SK-N-SH (cell line): ENCODE measurements at regions not wholly inside any gene's neighbourhood (a gene's known extent, or its start where the extent isn't known, plus 50 kb on each side); places are given as distances from the start of the nearest gene placed in this dataset.

Experiments
- CTCF ChIA-PET: fragments of 300-600, 350-600 bp; formaldehyde crosslinking; extraction: SDS; loops from one replicate; lab custom pipeline; 2021; lab: Yijun Ruan, JAX
- POLR2A ChIA-PET: fragments of 350-600 bp; sonication (Branson Sonifier 250); formaldehyde crosslinking; extraction: SDS; loops from one replicate; lab custom pipeline; 2020; ENCODE audit warnings: antibody characterized with exemption, inconsistent platforms; lab: Yijun Ruan, JAX
- DNase-seq: peaks from one replicate; pipeline ENCODE4 v3.0.0; 2012
- H2AFZ ChIP-seq: fragments of 200-600 bp; sonication (generic); 2 replicates; pipeline ENCODE4 v1.8.1; 2016; ENCODE audit warnings: antibody characterized with exemption, mild to moderate bottlenecking, low read depth
- H3F3A ChIP-seq: fragments of 200-600 bp; sonication (generic); replicated peaks from 2 replicates; pipeline ENCODE3; 2016; ENCODE audit warnings: antibody characterized with exemption, mild to moderate bottlenecking; ENCODE audit not compliant: insufficient read depth
- H3K27ac ChIP-seq, 2 experiments: fragments of 200-500 bp in 1 of 2; fragments of 200-600 bp in 1 of 2; sonication (Bioruptor generic) in 1 of 2; sonication (generic), shearing (Covaris generic) in 1 of 2; 2 replicates each; pipeline versions ENCODE4 v1.5.1 to v1.6.1; 2014 to 2016; ENCODE audit warnings: low read depth in 2 of 2, inconsistent platforms in 1 of 2, low read length in 1 of 2, mild to moderate bottlenecking in 1 of 2, mixed read lengths in 1 of 2
- H3K27me3 ChIP-seq: fragments of 200-600 bp; sonication (generic), shearing (Covaris generic); 2 replicates; pipeline ENCODE4 v1.6.1; 2016; ENCODE audit warnings: mixed run types; ENCODE audit not compliant: insufficient read depth
- H3K36me3 ChIP-seq, 2 experiments: fragments of 200-500 bp in 1 of 2; fragments of 200-600 bp in 1 of 2; sonication (Bioruptor generic) in 1 of 2; sonication (generic) in 1 of 2; replicated peaks in 1 of 2; 2 replicates each; pipeline versions ENCODE3 to v1.5.1; 2014 to 2016; ENCODE audit warnings: low read length in 1 of 2, mild to moderate bottlenecking in 1 of 2; ENCODE audit not compliant: insufficient read depth in 2 of 2, control insufficient read depth in 1 of 2
- H3K4me1 ChIP-seq, 2 experiments: fragments of 200-500 bp in 1 of 2; fragments of 200-600 bp in 1 of 2; sonication (Bioruptor generic) in 1 of 2; sonication (generic), shearing (Covaris generic) in 1 of 2; 2 replicates each; pipeline versions ENCODE4 v1.5.1 to v1.6.1; 2014 to 2016; ENCODE audit warnings: low read depth in 1 of 2, low read length in 1 of 2, mixed run types in 1 of 2; ENCODE audit not compliant: insufficient read depth in 2 of 2, control insufficient read depth in 1 of 2
- H3K4me2 ChIP-seq: fragments of 200-600 bp; sonication (generic), shearing (Covaris generic); 2 replicates; pipeline ENCODE4 v1.6.1; 2017; ENCODE audit warnings: mixed run types
- H3K4me3 ChIP-seq, 2 experiments: fragments of 200-500 bp in 1 of 2; fragments of 200-600 bp in 1 of 2; sonication (Bioruptor generic) in 1 of 2; sonication (generic), shearing (Covaris generic) in 1 of 2; 2 replicates each; pipeline versions ENCODE4 v1.5.1 to v1.8.1; 2014 to 2016; ENCODE audit warnings: low read depth in 2 of 2, inconsistent platforms in 1 of 2, low read length in 1 of 2, mild to moderate bottlenecking in 1 of 2, mixed read lengths in 1 of 2, moderate library complexity in 1 of 2
- H3K79me2 ChIP-seq: fragments of 200-600 bp; sonication (generic); 2 replicates; pipeline ENCODE4 v1.8.1; 2017; ENCODE audit warnings: mild to moderate bottlenecking; ENCODE audit not compliant: insufficient read depth
- H3K9ac ChIP-seq: fragments of 200-600 bp; sonication (generic); 2 replicates; pipeline ENCODE4 v1.6.1; 2017; ENCODE audit warnings: mixed run types
- H3K9me2 ChIP-seq: fragments of 200-600 bp; sonication (generic); 2 replicates; pipeline ENCODE4 v1.6.1; 2017; ENCODE audit warnings: mixed run types
- H3K9me3 ChIP-seq: fragments of 200-600 bp; sonication (generic); 2 replicates; pipeline ENCODE4 v1.6.1; 2017; ENCODE audit warnings: mixed run types, mild to moderate bottlenecking, moderate library complexity
- H4K20me1 ChIP-seq: fragments of 200-600 bp; sonication (generic); 2 replicates; pipeline ENCODE4 v1.6.1; 2017; ENCODE audit warnings: mild to moderate bottlenecking, mixed run types; ENCODE audit not compliant: insufficient read depth
- CHD2 ChIP-seq: fragments of 150-350 bp; IDR thresholded peaks from 2 replicates; pipeline ENCODE4 v1.6.1; 2018; ENCODE audit warnings: low read length; ENCODE audit not compliant: partially characterized antibody
- ELF1 ChIP-seq: IDR thresholded peaks from 2 replicates; pipeline ENCODE4 v1.4.0; 2012
- EZH2phosphoT487 ChIP-seq: fragments of 200-600 bp; sonication (generic); IDR thresholded peaks from 2 replicates; pipeline ENCODE4 v1.6.1; 2017; ENCODE audit warnings: low read depth, mixed run types, mild to moderate bottlenecking, antibody characterized with exemption, moderate library complexity, borderline replicate concordance
- FOSL2 ChIP-seq: IDR thresholded peaks from 2 replicates; pipeline ENCODE4 v1.4.0; 2012; ENCODE audit warnings: low read depth, mild to moderate bottlenecking, moderate library complexity, borderline replicate concordance
- FOXM1 ChIP-seq: IDR thresholded peaks from 2 replicates; pipeline ENCODE4 v1.4.0; 2012; ENCODE audit warnings: low read depth, mild to moderate bottlenecking
- JUND ChIP-seq: IDR thresholded peaks from 2 replicates; pipeline ENCODE4 v1.4.0; 2012
- MXI1 ChIP-seq: IDR thresholded peaks from 2 replicates; pipeline ENCODE4 v1.6.1; 2012; ENCODE audit warnings: mild to moderate bottlenecking, low read depth, low read length, improper control_type of control experiment
- NRF1 ChIP-seq: IDR thresholded peaks from 2 replicates; pipeline ENCODE4 v1.6.1; 2012; ENCODE audit warnings: low read depth, mild to moderate bottlenecking, low read length
- POLR2AphosphoS5 ChIP-seq: IDR thresholded peaks from 2 replicates; pipeline ENCODE4 v1.6.1; 2012; ENCODE audit warnings: low read depth, low read length
- TEAD4 ChIP-seq: IDR thresholded peaks from 2 replicates; pipeline ENCODE4 v1.4.0; 2012; ENCODE audit warnings: mild to moderate bottlenecking, borderline replicate concordance; ENCODE audit not compliant: insufficient read depth
- WGBS: methylation state at CpG from one replicate; pipeline ENCODE4 v1.1.6; 2017; ENCODE audit warnings: low lambda C conversion rate; 5-methylcytosine and 5-hydroxymethylcytosine counted together
- TF ChIP-seq, protein P1 (sequence below): fragments of 200-600 bp; sonication (generic); IDR thresholded peaks from 2 replicates; pipeline ENCODE4 v1.6.1; 2017; ENCODE audit warnings: antibody characterized with exemption, mild to moderate bottlenecking, moderate library complexity
- TF ChIP-seq, protein P2 (sequence below): IDR thresholded peaks from 2 replicates; pipeline ENCODE4 v1.4.0; 2012; ENCODE audit warnings: low read depth, borderline replicate concordance
- TF ChIP-seq, protein P3 (sequence below): IDR thresholded peaks from 2 replicates; pipeline ENCODE4 v1.6.1; 2012; ENCODE audit warnings: mild to moderate bottlenecking, low read depth, low read length, moderate library complexity
- TF ChIP-seq, protein P4 (sequence below): IDR thresholded peaks from 2 replicates; pipeline ENCODE4 v1.4.0; 2012; ENCODE audit warnings: low read depth, borderline replicate concordance

DNA sequence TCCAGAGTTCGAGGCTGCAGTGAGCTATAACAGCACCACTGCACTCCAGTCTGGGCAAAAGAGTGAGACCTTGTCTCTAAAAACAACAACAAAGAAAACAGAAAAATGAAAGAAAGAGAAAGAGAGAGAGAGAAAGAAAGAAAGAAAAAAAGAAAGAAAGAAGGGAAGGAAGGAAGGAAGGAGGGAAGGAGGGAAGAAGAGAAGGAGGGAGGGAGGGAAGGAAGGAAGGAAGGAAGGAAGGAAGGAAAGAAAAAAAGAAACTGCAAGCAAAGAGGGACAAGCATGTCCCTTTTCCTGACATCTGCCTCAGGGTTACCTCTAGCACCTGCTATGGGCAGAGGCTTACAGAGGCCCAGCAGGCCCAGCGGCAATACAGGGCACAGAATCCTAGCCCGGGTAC is 475.0 kb downstream of the MIAT start:
- Histone ChIP-seq H3K36me3 (no peaks in the 10 kb centered on the region), H2AFZ (no peak overlapping the region), H3K4me2 (no peak overlapping the region), H3K9ac (no peak overlapping the region), H3K27me3 (no peaks in the 10 kb centered on the region), H3K9me3 (no peaks in the 10 kb centered on the region), H3K79me2 (no peaks in the 10 kb centered on the region), H4K20me1 (no peaks in the 10 kb centered on the region), H3K4me3 (no peak overlapping the region), H3K27ac (no peak overlapping the region), H3F3A (no peaks in the 10 kb centered on the region), H3K4me1 (no peaks in the 10 kb centered on the region; a peak in 1 of 4 replicates), H3K9me2 (no peaks in the 10 kb centered on the region)
- DNase-seq, result no peak
- ChIA-PET POLR2A (no interaction called here), CTCF (no interaction called here)
- 84% methylated on average over 3 of the region's 3 CpGs for WGBS
- no peak for TF ChIP-seq JUND
- no peak for TF ChIP-seq CHD2
- no peak for TF ChIP-seq NRF1
- TF ChIP-seq EZH2phosphoT487, result no peak
- TF ChIP-seq POLR2AphosphoS5, result no peak
- TF ChIP-seq, protein P1, sequence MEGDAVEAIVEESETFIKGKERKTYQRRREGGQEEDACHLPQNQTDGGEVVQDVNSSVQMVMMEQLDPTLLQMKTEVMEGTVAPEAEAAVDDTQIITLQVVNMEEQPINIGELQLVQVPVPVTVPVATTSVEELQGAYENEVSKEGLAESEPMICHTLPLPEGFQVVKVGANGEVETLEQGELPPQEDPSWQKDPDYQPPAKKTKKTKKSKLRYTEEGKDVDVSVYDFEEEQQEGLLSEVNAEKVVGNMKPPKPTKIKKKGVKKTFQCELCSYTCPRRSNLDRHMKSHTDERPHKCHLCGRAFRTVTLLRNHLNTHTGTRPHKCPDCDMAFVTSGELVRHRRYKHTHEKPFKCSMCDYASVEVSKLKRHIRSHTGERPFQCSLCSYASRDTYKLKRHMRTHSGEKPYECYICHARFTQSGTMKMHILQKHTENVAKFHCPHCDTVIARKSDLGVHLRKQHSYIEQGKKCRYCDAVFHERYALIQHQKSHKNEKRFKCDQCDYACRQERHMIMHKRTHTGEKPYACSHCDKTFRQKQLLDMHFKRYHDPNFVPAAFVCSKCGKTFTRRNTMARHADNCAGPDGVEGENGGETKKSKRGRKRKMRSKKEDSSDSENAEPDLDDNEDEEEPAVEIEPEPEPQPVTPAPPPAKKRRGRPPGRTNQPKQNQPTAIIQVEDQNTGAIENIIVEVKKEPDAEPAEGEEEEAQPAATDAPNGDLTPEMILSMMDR, result no peak
- TF ChIP-seq, protein P2, sequence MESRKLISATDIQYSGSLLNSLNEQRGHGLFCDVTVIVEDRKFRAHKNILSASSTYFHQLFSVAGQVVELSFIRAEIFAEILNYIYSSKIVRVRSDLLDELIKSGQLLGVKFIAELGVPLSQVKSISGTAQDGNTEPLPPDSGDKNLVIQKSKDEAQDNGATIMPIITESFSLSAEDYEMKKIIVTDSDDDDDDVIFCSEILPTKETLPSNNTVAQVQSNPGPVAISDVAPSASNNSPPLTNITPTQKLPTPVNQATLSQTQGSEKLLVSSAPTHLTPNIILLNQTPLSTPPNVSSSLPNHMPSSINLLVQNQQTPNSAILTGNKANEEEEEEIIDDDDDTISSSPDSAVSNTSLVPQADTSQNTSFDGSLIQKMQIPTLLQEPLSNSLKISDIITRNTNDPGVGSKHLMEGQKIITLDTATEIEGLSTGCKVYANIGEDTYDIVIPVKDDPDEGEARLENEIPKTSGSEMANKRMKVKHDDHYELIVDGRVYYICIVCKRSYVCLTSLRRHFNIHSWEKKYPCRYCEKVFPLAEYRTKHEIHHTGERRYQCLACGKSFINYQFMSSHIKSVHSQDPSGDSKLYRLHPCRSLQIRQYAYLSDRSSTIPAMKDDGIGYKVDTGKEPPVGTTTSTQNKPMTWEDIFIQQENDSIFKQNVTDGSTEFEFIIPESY, result no peak

DNA sequence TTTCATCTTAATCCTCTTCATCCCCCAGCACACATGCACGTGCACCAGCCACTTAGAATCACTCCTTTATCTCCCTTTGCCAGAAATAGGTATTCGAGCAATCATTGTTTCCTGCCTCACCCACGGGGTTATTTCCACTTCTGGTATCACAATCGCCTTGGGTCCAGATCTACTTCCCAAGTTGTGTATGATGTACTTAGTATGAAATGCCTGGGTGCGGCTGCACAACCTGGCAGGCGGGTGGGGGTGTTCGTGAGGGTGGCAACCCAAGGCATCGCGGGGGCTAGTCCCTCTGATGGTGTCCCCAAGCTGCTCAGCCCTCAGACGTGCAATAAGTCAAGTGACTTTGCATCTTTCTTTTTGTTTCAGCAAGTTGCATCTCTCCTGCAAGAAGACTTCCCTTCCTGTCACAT is 475.6 kb downstream of the MIAT start:
- WGBS, result 75% methylated on average over 8 of the region's 10 CpGs
- no peaks in the 10 kb centered on the region for H3F3A ChIP-seq
- TF ChIP-seq MXI1 (no peak), FOXM1 (no peak), ELF1 (no peak), TEAD4 (no peak), FOSL2 (no peak), POLR2AphosphoS5 (no peak)
- TF ChIP-seq, protein P2, result no peak
- TF ChIP-seq, protein P3, sequence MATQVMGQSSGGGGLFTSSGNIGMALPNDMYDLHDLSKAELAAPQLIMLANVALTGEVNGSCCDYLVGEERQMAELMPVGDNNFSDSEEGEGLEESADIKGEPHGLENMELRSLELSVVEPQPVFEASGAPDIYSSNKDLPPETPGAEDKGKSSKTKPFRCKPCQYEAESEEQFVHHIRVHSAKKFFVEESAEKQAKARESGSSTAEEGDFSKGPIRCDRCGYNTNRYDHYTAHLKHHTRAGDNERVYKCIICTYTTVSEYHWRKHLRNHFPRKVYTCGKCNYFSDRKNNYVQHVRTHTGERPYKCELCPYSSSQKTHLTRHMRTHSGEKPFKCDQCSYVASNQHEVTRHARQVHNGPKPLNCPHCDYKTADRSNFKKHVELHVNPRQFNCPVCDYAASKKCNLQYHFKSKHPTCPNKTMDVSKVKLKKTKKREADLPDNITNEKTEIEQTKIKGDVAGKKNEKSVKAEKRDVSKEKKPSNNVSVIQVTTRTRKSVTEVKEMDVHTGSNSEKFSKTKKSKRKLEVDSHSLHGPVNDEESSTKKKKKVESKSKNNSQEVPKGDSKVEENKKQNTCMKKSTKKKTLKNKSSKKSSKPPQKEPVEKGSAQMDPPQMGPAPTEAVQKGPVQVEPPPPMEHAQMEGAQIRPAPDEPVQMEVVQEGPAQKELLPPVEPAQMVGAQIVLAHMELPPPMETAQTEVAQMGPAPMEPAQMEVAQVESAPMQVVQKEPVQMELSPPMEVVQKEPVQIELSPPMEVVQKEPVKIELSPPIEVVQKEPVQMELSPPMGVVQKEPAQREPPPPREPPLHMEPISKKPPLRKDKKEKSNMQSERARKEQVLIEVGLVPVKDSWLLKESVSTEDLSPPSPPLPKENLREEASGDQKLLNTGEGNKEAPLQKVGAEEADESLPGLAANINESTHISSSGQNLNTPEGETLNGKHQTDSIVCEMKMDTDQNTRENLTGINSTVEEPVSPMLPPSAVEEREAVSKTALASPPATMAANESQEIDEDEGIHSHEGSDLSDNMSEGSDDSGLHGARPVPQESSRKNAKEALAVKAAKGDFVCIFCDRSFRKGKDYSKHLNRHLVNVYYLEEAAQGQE, result no peak
- TF ChIP-seq, protein P4, sequence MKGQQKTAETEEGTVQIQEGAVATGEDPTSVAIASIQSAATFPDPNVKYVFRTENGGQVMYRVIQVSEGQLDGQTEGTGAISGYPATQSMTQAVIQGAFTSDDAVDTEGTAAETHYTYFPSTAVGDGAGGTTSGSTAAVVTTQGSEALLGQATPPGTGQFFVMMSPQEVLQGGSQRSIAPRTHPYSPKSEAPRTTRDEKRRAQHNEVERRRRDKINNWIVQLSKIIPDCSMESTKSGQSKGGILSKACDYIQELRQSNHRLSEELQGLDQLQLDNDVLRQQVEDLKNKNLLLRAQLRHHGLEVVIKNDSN, result no peak
- no peaks in the 10 kb centered on the region for H3K79me2 ChIP-seq
- ChIA-PET CTCF (interaction anchor here (1.1 kb wide), 1 partner anchor 71 kb away, joined by 3 read pairs; no protein-coding TSS in a partner anchor), POLR2A (interaction anchor here (0.6 kb wide), 1 partner anchor 143 kb away, joined by 3 read pairs; no protein-coding TSS in a partner anchor)
- H4K20me1 ChIP-seq, result no peaks in the 10 kb centered on the region
- H3K36me3 ChIP-seq, result no peaks in the 10 kb centered on the region
- H3K9ac ChIP-seq, result no peak overlapping the region
- H3K27me3 ChIP-seq, result no peaks in the 10 kb centered on the region
- no peak overlapping the region for H3K27ac ChIP-seq
- no peaks in the 10 kb centered on the region for H3K9me3 ChIP-seq
- peaks cover 0 to under 1% of the 10 kb centered on the region in 2 experiments; a peak in 2 of 4 replicates for H3K4me1 ChIP-seq
- H3K4me2 ChIP-seq, result no peak overlapping the region
- no peak overlapping the region for H2AFZ ChIP-seq
- DNase-seq, result no peak
- no peaks in the 10 kb centered on the region for H3K9me2 ChIP-seq
- no peak overlapping the region for H3K4me3 ChIP-seq
